ENCODE measurements at regions not wholly inside any gene's neighbourhood (a gene's known extent, or its start where the extent isn't known, plus 50 kb on each side); places are given as distances from the start of the nearest gene placed in this dataset.
"Not testable (repeated sequence)": the region's sequence is repeated elsewhere in the genome, so short reads cannot be mapped to it uniquely, and the experiment has no call there.

GRCh38 chr7:149599636-149600206, 102.1 kb upstream of the ZNF746 start:
- DNase-seq: peak; percentile 35

GRCh38 chr7:149598721-149599308, 101.2 kb upstream of the ZNF746 start:
- no peak for DNase-seq

GRCh38 chr7:149597789-149598188, 100.2 kb upstream of the ZNF746 start:
- not testable (repeated sequence) for DNase-seq

DNA sequence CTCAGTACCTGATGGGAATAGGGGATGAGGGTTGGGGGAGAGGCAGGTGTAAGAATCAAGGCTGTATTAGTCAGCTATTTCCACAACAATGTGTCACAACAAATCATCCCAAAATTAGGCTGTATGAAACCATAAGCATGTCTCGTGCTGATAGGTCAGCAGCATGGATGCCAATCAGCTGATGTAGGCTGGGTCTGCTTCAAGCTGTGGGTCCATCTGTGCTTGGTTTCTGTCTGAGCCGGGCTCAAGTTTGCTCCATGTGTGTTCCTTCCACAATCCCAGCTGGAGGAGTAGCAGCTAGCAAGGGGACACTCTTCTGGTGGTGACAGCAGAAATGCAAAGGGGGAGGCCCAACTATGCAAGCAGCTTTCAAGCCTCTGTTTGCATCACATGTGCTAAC, 97.9 kb upstream of the ZNF746 start:
- DNase-seq: no peak

DNA sequence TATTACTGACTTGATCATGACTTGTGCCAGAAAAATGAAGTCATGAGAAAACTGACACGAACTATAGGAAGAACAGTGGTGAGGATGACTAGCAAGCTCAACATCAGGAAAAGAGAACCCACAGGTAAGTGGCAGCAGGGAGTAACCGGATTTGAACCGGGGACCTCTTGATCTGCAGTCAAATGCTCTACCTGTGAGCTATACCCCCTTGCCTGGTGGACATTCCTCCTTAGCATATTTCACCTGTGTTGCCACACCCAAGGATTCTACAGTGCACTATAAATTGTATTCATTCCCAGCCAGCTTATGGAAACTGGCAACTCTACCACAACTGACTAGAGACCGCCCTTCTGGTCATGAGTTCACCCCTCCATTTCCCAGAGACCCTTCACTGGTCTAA, 97.5 kb upstream of the ZNF746 start:
- DNase-seq: no peak

DNA sequence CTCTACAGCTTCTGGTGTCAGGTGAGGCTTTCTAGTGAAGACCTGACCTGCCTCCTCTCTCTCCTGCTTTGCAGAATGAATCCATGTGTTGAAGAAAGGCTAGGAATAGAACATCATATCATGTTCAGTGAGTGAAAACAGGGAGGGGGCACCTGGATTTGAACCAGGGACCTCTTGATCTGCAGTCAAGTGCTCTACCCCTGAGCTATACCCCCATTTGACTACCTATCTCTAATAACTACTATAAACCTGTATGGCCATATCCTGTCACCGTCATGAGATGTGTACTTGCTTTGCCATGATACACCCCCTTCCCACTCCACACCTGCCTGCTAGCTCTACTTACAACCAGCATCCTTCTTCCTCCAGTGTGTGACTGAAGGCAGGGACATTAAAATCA, 91.3 kb upstream of the ZNF746 start:
- no peak for DNase-seq

- no peak for DNase-seq
Measured at GRCh38 chr7:149586646-149587645, 89.3 kb upstream of the ZNF746 start.

- DNase-seq: no peak
Measured at GRCh38 chr7:149584530-149584929, 86.9 kb upstream of the ZNF746 start.

GRCh38 chr7:149584009-149584408, 86.4 kb upstream of the ZNF746 start:
- no peak for DNase-seq

DNA sequence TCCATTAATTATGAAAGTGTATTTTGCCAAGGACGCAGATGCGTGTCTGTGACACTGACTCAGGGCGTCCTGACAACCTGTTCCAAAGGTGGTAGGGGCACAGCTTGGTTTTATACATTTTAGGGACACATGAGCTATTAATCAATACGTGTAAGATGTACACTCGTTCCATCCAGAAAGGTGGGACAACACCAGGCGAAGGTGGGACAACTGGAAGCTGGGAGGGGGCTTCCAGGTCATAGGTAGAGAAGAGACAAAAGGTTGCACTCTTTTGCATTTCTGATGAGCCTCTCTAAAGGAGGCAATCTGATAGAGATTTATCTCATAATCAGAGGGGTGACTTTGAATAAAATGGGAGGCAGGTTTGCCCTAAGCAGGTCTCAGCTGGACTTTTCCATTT, 82.7 kb upstream of the ZNF746 start:
- DNase-seq: no peak

DNA sequence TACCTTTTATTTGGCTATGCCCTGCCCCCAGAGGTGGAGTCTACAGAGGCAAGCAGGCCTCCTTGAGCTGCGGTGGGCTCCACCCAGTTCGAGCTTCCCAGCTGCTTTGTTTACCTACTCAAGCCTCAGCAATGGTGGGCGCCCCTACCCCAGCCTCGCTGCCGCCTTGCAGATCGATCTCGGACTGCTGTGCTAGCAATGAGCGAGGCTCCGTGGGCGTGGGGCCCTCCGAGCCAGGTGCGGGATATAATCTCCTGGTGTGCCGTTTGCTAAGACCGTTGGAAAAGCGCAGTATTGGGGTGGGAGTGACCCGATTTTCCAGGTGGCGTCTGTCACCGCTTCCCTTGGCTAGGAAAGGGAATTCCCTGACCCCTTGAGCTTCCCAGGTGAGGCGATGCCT, 81.8 kb upstream of the ZNF746 start:
- not testable (repeated sequence) for DNase-seq

GRCh38 chr7:149574428-149574827, 76.8 kb upstream of the ZNF746 start:
- not testable (repeated sequence) for DNase-seq

DNA sequence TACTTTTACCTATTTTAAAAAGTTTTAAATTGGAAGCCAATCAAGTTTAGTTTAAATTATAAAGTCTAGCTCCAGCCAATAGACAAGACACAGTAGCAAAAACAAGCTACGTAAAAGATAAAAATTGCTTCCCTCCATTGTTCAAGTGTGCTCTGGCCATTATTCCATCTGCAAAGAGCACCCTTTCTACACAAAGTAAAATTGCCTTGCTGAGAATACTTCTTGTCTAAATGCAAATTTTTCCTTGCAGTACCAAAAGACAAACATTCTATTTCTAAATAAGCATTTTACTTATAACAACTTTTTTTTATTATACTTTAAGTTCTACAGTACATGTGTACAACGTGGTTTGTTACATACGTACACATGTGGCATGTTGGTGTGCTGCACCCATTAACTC, 75.9 kb upstream of the ZNF746 start:
- no peak for DNase-seq

DNA sequence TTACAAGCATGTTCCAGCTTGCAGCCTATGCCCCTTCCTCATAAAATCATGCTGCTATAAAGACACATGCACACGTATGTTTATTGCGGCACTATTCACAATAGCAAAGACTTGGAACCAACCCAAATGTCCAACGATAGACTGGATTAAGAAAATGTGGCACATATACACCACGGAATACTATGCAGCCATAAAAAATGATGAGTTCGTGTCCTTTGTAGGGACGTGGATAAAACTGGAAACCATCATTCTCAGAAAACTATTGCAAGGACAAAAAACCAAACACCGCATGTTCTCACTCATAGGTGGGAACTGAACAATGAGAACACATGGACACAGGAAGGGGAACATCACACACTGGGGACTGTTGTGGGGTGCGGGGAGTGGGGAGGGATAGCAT, 75.3 kb upstream of the ZNF746 start:
- not testable (repeated sequence) for DNase-seq

GRCh38 chr7:149570784-149571183, 73.2 kb upstream of the ZNF746 start:
- no peak for DNase-seq

GRCh38 chr7:149569726-149570422, 72.3 kb upstream of the ZNF746 start:
- DNase-seq: no peak

GRCh38 chr7:149569025-149569725, 71.6 kb upstream of the ZNF746 start:
- DNase-seq: no peak

- no peak for DNase-seq
Measured at GRCh38 chr7:149568218-149568617, 70.6 kb upstream of the ZNF746 start.

DNA sequence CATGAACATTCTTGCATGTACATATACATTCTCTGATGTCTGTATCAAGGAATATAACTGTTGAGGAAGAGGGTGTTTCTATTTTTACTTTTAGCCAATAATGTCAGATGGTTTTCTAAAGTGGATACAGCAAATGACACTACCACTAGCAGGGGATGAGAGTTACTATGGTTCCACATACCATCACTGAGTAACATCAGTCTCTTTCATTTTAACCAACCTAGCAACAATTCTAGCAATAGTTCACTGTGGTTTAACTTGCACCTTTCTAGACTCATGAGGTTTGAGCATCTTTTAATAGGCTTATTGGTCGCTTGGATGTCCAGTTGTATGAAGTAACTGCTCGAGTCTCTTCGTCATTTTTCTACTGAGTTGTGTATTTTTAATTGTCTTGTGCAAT, 68.5 kb upstream of the ZNF746 start:
- no peak for DNase-seq

GRCh38 chr7:149565096-149565382, 67.4 kb upstream of the ZNF746 start:
- DNase-seq: no peak

DNA sequence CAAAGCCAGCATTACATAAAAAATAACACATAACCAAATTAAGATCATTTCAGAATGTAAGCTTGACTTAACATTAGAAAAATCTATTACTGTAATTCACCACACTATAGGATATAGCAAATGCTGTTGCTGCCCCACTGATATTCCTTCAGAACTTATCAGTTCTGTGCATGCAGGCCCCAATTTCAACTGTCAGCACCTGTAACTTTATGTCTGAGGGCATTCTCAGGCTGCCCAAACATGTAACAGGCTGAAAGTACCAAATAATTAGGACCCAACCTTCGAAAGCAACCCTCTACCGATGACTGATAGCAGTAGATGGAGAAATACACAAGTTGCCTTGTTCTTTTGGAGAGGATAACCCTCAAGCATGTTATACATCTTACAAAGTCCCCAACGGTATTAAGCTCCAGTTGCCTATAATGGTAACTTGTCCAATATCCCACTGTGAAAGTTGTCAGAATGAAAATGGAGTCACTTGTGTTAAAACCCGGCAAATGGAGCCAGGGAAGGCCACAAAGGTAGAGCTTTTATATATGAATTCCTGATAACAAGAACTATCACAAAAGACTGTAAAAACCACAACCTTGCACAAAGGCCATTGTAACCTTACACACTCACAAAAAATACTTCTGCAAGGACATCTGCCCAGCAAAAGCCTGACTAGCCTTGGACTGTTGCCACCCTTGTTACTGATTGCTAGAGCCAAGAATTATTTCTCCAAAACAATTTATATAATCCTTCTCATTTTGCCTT, 66.9 kb upstream of the ZNF746 start:
- no peak for DNase-seq

DNA sequence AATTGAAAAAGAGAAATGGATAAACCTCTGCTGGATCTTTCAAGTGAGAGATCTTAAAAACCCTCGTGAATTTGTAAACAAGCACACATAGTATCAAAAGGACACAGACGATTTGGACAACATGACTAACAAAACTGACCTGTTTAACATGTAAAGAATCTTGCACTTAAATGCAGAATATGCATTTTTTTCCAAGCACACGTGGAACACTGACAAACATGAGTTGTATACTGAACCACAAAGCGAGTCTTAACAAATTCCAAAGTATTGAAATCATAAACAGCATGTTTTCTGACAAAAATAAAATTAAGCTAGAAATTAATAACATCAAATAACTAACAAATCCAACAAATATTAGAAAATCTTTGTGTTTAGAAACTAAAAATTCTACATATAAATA, 65.0 kb upstream of the ZNF746 start:
- no peak for DNase-seq

All from CD4-positive, alpha-beta T cell treated with Interleukin-10 for 1 hour (primary cell).